ENCODE measurements at regions not wholly inside any gene's neighbourhood (a gene's known extent, or its start where the extent isn't known, plus 50 kb on each side); places are given as distances from the start of the nearest gene placed in this dataset.

DNA sequence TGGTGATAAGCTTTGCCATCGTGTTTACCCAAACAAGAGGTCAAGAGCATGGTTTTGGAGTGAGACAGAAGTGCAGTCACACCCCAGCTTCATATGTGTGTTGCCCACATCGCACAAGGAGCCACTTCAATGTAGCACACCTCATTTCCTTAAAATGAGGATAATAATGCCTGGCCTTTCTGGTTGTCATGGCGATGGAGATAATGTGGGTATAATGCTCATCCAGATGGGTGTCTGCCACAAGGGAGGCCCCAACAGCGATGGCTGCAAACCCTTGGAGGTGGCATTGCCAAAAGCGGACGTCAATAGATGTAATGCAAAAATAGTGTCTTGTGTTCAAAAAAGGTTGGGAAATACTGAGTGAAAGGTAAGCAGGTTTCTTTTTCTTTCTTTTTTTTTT, 83.1 kb upstream of the AJAP1 start:
- Histone ChIP-seq H3K4me1 (ENCODE audit: low read depth, poor library complexity, severe bottlenecking) (no peaks in the 10 kb centered on the region), H3K36me3 (ENCODE audit: insufficient read depth) (no peaks in the 10 kb centered on the region), H3K27me3 (ENCODE audit: insufficient read depth, low read depth) (no peaks in the 10 kb centered on the region; the same call in 1 of the 2 replicates), H4K20me1 (ENCODE audit: insufficient read depth) (no peaks in the 10 kb centered on the region), H3K79me2 (ENCODE audit: insufficient read depth, low read depth) (no peaks in the 10 kb centered on the region), H3K9ac (no peak overlapping the region), H3K27ac (no peak overlapping the region), H3K4me3 (IDR thresholded peaks at IDR 0.05; ENCODE audit: insufficient read depth, low read depth, low read length) (no peak overlapping the region), H3K4me2 (no peak overlapping the region), H2AFZ (ENCODE audit: low read depth) (no peak overlapping the region)
- TF ChIP-seq CTCF (conservative IDR thresholded peaks at IDR 0.05; ENCODE audit: low read depth, low read length): no peak

DNA sequence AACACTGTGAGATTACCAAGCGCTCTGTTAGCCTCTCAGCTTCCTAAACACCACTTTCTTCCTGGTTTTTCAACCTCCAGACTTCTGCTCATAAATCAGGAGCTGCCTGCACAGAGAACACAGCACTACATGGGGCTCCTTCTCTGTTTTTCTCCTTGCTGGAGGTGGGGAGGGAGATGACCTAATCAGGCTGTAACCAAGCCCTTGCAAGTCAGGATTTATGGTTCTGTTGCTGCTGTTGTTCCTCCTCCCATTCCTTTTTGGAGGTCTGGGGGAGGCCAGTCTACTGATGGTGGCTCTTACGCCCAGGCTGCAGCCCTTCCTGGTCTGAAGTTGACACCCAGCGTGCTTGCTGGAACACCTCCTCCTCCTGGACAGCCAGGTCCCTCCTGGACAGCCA, 80.9 kb upstream of the AJAP1 start:
- Histone ChIP-seq H2AFZ (ENCODE audit: low read depth) (no peak overlapping the region), H3K79me2 (ENCODE audit: insufficient read depth, low read depth) (no peaks in the 10 kb centered on the region)

DNA sequence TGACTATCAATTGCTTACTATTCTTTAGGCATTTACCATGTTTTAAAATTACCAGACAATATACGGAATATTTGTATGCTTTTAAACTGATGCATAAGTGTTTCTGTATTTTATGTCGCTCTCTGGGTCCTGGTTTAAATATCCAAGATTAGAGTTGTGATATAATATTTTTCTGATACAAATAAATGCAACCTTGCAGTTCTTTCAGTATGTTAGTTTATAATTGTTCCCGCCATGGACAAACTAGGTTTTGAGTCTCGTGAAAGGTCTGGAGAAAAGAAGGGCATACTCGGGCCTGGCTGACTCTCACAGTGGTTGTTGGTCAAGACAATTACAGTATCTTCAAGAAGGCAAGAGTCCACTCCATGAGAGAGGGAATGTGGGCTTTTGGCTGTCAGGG, 72.6 kb upstream of the AJAP1 start:
- Histone ChIP-seq H4K20me1 (ENCODE audit: insufficient read depth) (no peaks in the 10 kb centered on the region), H3K4me2 (no peak overlapping the region), H3K27ac (no peak overlapping the region), H3K4me3 (IDR thresholded peaks at IDR 0.05; ENCODE audit: insufficient read depth, low read depth, low read length) (no peak overlapping the region), H3K79me2 (ENCODE audit: insufficient read depth, low read depth) (no peaks in the 10 kb centered on the region), H2AFZ (ENCODE audit: low read depth) (no peak overlapping the region), H3K4me1 (ENCODE audit: low read depth, poor library complexity, severe bottlenecking) (no peaks in the 10 kb centered on the region), H3K9ac (no peak overlapping the region), H3K36me3 (ENCODE audit: insufficient read depth) (no peaks in the 10 kb centered on the region), H3K27me3 (ENCODE audit: insufficient read depth, low read depth) (peaks cover 5% of the 10 kb centered on the region)
- TF ChIP-seq CTCF (conservative IDR thresholded peaks at IDR 0.05; ENCODE audit: low read depth, low read length): no peak

More for the DNA sequence above, 80.9 kb upstream of the AJAP1 start:
- H3K27me3 ChIP-seq (ENCODE audit: insufficient read depth, low read depth): no peaks in the 10 kb centered on the region; the same call in none of the 2 replicates
- H3K9ac ChIP-seq: no peak overlapping the region
- no peaks in the 10 kb centered on the region for H3K36me3 ChIP-seq (ENCODE audit: insufficient read depth)
- no peaks in the 10 kb centered on the region for H4K20me1 ChIP-seq (ENCODE audit: insufficient read depth)
- TF ChIP-seq CTCF (conservative IDR thresholded peaks at IDR 0.05; ENCODE audit: low read depth, low read length): no peak
- H3K4me1 ChIP-seq (ENCODE audit: low read depth, poor library complexity, severe bottlenecking): no peaks in the 10 kb centered on the region
- H3K27ac ChIP-seq: no peak overlapping the region
- H3K4me3 ChIP-seq (IDR thresholded peaks at IDR 0.05; ENCODE audit: insufficient read depth, low read depth, low read length): no peak overlapping the region
- H3K4me2 ChIP-seq: no peak overlapping the region

DNA sequence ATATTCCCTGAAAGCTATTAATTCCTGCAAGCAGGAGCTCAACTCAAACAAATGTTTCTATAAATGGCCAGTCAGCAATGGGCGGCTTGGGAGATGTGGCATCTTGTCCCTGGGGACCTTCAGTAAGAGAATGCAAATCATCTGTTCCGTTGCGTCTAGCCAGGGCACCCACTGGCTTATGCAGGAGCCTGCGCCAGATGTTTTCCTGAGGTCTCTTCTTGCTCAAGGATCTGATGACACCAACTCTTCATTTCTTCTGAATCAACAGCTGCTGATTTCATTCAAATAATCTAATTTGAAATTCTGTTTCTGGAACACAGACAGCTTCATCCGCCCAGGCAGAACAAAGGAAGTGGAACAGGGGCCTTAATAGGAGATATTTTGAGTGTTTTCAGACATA, 70.0 kb upstream of the AJAP1 start:
- no peaks in the 10 kb centered on the region for H3K4me1 ChIP-seq (ENCODE audit: low read depth, poor library complexity, severe bottlenecking)
- no peak overlapping the region for H3K4me2 ChIP-seq
- no peak overlapping the region for H3K4me3 ChIP-seq (IDR thresholded peaks at IDR 0.05; ENCODE audit: insufficient read depth, low read depth, low read length)
- peaks cover 3% of the 10 kb centered on the region; the same call in 1 of the 2 replicates for H3K27me3 ChIP-seq (ENCODE audit: insufficient read depth, low read depth)
- no peaks in the 10 kb centered on the region for H4K20me1 ChIP-seq (ENCODE audit: insufficient read depth)
- no peak overlapping the region for H3K9ac ChIP-seq
- no peaks in the 10 kb centered on the region for H3K79me2 ChIP-seq (ENCODE audit: insufficient read depth, low read depth)
- no peak overlapping the region for H2AFZ ChIP-seq (ENCODE audit: low read depth)
- no peak overlapping the region for H3K27ac ChIP-seq
- no peak for TF ChIP-seq CTCF (conservative IDR thresholded peaks at IDR 0.05; ENCODE audit: low read depth, low read length)
- H3K36me3 ChIP-seq (ENCODE audit: insufficient read depth): no peaks in the 10 kb centered on the region
